HG02884 (cell line): ENCODE measurements at regions not wholly inside any gene's neighbourhood (a gene's known extent, or its start where the extent isn't known, plus 50 kb on each side); places are given as distances from the start of the nearest gene placed in this dataset.
A peak's percentile ranks its signal among the peaks of the same experiment; 100 is the strongest.
"Not testable (repeated sequence)": the region's sequence is repeated elsewhere in the genome, so short reads cannot be mapped to it uniquely, and the experiment has no call there.

ENCODE experiments used
- ATAC-seq: cut with Tn5 transposase; IDR thresholded peaks from one replicate; pipeline ENCODE4 v1.9.1; 2021; ENCODE audit warnings: mild to moderate bottlenecking, moderate library complexity; ENCODE audit not compliant: unreplicated experiment

- ATAC-seq, result no peak
These were observed 207.5 kb downstream of the EXOC5 start for GRCh38 chr14:57061009-57061711.

GRCh38 chr14:57060276-57060955 lies 208.3 kb downstream of the EXOC5 start:
- ATAC-seq, result peak; percentile 91

GRCh38 chr14:57058319-57058718 lies 210.4 kb downstream of the EXOC5 start:
- ATAC-seq, result no peak

GRCh38 chr14:57057803-57058202 lies 210.9 kb downstream of the EXOC5 start:
- ATAC-seq, result no peak

GRCh38 chr14:57056522-57056921 lies 212.2 kb downstream of the EXOC5 start:
- ATAC-seq, result not testable (repeated sequence)

GRCh38 chr14:57052705-57053302 lies 215.9 kb downstream of the EXOC5 start:
- no peak for ATAC-seq

- no peak for ATAC-seq
These were observed 217.1 kb downstream of the EXOC5 start for GRCh38 chr14:57051633-57052032.

- no peak for ATAC-seq
These were observed 218.9 kb downstream of the EXOC5 start for GRCh38 chr14:57049848-57050247.

- ATAC-seq, result no peak
These were observed 222.5 kb downstream of the EXOC5 start for GRCh38 chr14:57046175-57046574.

- ATAC-seq, result not testable (repeated sequence)
These were observed 224.4 kb downstream of the EXOC5 start for GRCh38 chr14:57044101-57044973.

GRCh38 chr14:57038689-57039088 lies 228.4 kb upstream of the OTX2 start:
- ATAC-seq, result peak; percentile 83

GRCh38 chr14:57031474-57031873 lies 221.2 kb upstream of the OTX2 start:
- ATAC-seq, result no peak

- ATAC-seq, result no peak
These were observed 219.5 kb upstream of the OTX2 start for GRCh38 chr14:57029620-57030253.

- no peak for ATAC-seq
These were observed 215.2 kb upstream of the OTX2 start for GRCh38 chr14:57025456-57025855.

- ATAC-seq, result no peak
These were observed 212.3 kb upstream of the OTX2 start for GRCh38 chr14:57022608-57023007.

GRCh38 chr14:57018065-57018464 lies 207.8 kb upstream of the OTX2 start:
- no peak for ATAC-seq

GRCh38 chr14:57013987-57014386 lies 203.7 kb upstream of the OTX2 start:
- no peak for ATAC-seq

GRCh38 chr14:57009585-57010515 lies 199.6 kb upstream of the OTX2 start:
- no peak for ATAC-seq

GRCh38 chr14:57008534-57008933 lies 198.3 kb upstream of the OTX2 start:
- no peak for ATAC-seq

- ATAC-seq, result no peak
These were observed 188.4 kb upstream of the OTX2 start for GRCh38 chr14:56998728-56999127.
